ENCODE measurements at regions not wholly inside any gene's neighbourhood (a gene's known extent, or its start where the extent isn't known, plus 50 kb on each side); places are given as distances from the start of the nearest gene placed in this dataset.

- peaks cover 27% of the 10 kb centered on the region for H3K4me1 ChIP-seq (ENCODE audit: insufficient read depth, low read length)
- no peaks in the 10 kb centered on the region for H3K27me3 ChIP-seq (ENCODE audit: control insufficient read depth in 1 of 2, insufficient read depth in 2 of 2, low read length in 2 of 2)
- H3K9ac ChIP-seq (ENCODE audit: low read length): no peak overlapping the region
- no peaks in the 10 kb centered on the region for H3K36me3 ChIP-seq (ENCODE audit: insufficient read depth, low read length)
- H3K4me3 ChIP-seq (ENCODE audit: low read depth in 1 of 2, low read length in 2 of 2): no peak overlapping the region
- no peak overlapping the region for H3K27ac ChIP-seq (ENCODE audit: low read depth, low read length)
- H3K9me3 ChIP-seq (ENCODE audit: low read length): no peaks in the 10 kb centered on the region
These were observed 62.0 kb upstream of the SIRPA start for GRCh38 chr20:1833216-1833615.

- H3K4me1 ChIP-seq (ENCODE audit: insufficient read depth, low read length): peaks cover 26% of the 10 kb centered on the region
- no peaks in the 10 kb centered on the region for H3K27me3 ChIP-seq (ENCODE audit: control insufficient read depth in 1 of 2, insufficient read depth in 2 of 2, low read length in 2 of 2)
- no peak overlapping the region for H3K4me3 ChIP-seq (ENCODE audit: low read depth in 1 of 2, low read length in 2 of 2)
- H3K9me3 ChIP-seq (ENCODE audit: low read length): no peaks in the 10 kb centered on the region
- no peak overlapping the region for H3K27ac ChIP-seq (ENCODE audit: low read depth, low read length)
- H3K36me3 ChIP-seq (ENCODE audit: insufficient read depth, low read length): no peaks in the 10 kb centered on the region
- no peak overlapping the region for H3K9ac ChIP-seq (ENCODE audit: low read length)
These were observed 62.6 kb upstream of the SIRPA start for GRCh38 chr20:1832634-1833033.

- H3K36me3 ChIP-seq (ENCODE audit: insufficient read depth, low read length): no peaks in the 10 kb centered on the region
- H3K9me3 ChIP-seq (ENCODE audit: low read length): no peaks in the 10 kb centered on the region
- peaks cover 26% of the 10 kb centered on the region for H3K4me1 ChIP-seq (ENCODE audit: insufficient read depth, low read length)
- H3K9ac ChIP-seq (ENCODE audit: low read length): no peak overlapping the region
- H3K4me3 ChIP-seq (ENCODE audit: low read depth in 1 of 2, low read length in 2 of 2): no peak overlapping the region
- no peak overlapping the region for H3K27ac ChIP-seq (ENCODE audit: low read depth, low read length)
- no peaks in the 10 kb centered on the region for H3K27me3 ChIP-seq (ENCODE audit: control insufficient read depth in 1 of 2, insufficient read depth in 2 of 2, low read length in 2 of 2)
These were observed 63.6 kb upstream of the SIRPA start for GRCh38 chr20:1831606-1832005.

GRCh38 chr20:1831096-1831495 lies 64.1 kb upstream of the SIRPA start:
- no peak overlapping the region for H3K9ac ChIP-seq (ENCODE audit: low read length)
- no peaks in the 10 kb centered on the region for H3K36me3 ChIP-seq (ENCODE audit: insufficient read depth, low read length)
- H3K27me3 ChIP-seq (ENCODE audit: control insufficient read depth in 1 of 2, insufficient read depth in 2 of 2, low read length in 2 of 2): no peaks in the 10 kb centered on the region
- no peak overlapping the region for H3K27ac ChIP-seq (ENCODE audit: low read depth, low read length)
- H3K4me1 ChIP-seq (ENCODE audit: insufficient read depth, low read length): peaks cover 26% of the 10 kb centered on the region
- H3K9me3 ChIP-seq (ENCODE audit: low read length): no peaks in the 10 kb centered on the region
- H3K4me3 ChIP-seq (ENCODE audit: low read depth in 1 of 2, low read length in 2 of 2): no peak overlapping the region

- peaks cover 22% of the 10 kb centered on the region for H3K4me1 ChIP-seq (ENCODE audit: insufficient read depth, low read length)
These were observed 65.0 kb upstream of the SIRPA start for GRCh38 chr20:1830240-1830639.

GRCh38 chr20:1829531-1829930 lies 65.7 kb upstream of the SIRPA start:
- H3K9me3 ChIP-seq (ENCODE audit: low read length): no peaks in the 10 kb centered on the region
- no peak overlapping the region for H3K9ac ChIP-seq (ENCODE audit: low read length)
- no peak overlapping the region for H3K27ac ChIP-seq (ENCODE audit: low read depth, low read length)
- H3K4me3 ChIP-seq (ENCODE audit: low read depth in 1 of 2, low read length in 2 of 2): no peak overlapping the region
- H3K4me1 ChIP-seq (ENCODE audit: insufficient read depth, low read length): peaks cover 15% of the 10 kb centered on the region
- no peaks in the 10 kb centered on the region for H3K27me3 ChIP-seq (ENCODE audit: control insufficient read depth in 1 of 2, insufficient read depth in 2 of 2, low read length in 2 of 2)
- no peaks in the 10 kb centered on the region for H3K36me3 ChIP-seq (ENCODE audit: insufficient read depth, low read length)

More at GRCh38 chr20:1830240-1830639, 65.0 kb upstream of the SIRPA start:
- H3K27ac ChIP-seq (ENCODE audit: low read depth, low read length): no peak overlapping the region
- no peaks in the 10 kb centered on the region for H3K9me3 ChIP-seq (ENCODE audit: low read length)
- H3K27me3 ChIP-seq (ENCODE audit: control insufficient read depth in 1 of 2, insufficient read depth in 2 of 2, low read length in 2 of 2): no peaks in the 10 kb centered on the region
- H3K4me3 ChIP-seq (ENCODE audit: low read depth in 1 of 2, low read length in 2 of 2): no peak overlapping the region
- no peak overlapping the region for H3K9ac ChIP-seq (ENCODE audit: low read length)
- no peaks in the 10 kb centered on the region for H3K36me3 ChIP-seq (ENCODE audit: insufficient read depth, low read length)

- H3K27ac ChIP-seq (ENCODE audit: low read depth, low read length): no peak overlapping the region
These were observed 66.4 kb upstream of the SIRPA start for GRCh38 chr20:1828786-1829131.

GRCh38 chr20:1827974-1828785 lies 67.0 kb upstream of the SIRPA start:
- peaks cover 12% of the 10 kb centered on the region for H3K4me1 ChIP-seq (ENCODE audit: insufficient read depth, low read length)
- no peak overlapping the region for H3K4me3 ChIP-seq (ENCODE audit: low read depth in 1 of 2, low read length in 2 of 2)
- H3K27ac ChIP-seq (ENCODE audit: low read depth, low read length): no peak overlapping the region

More at GRCh38 chr20:1828786-1829131, 66.4 kb upstream of the SIRPA start:
- Histone ChIP-seq H3K4me3 (ENCODE audit: low read depth in 1 of 2, low read length in 2 of 2) (no peak overlapping the region), H3K4me1 (ENCODE audit: insufficient read depth, low read length) (peaks cover 12% of the 10 kb centered on the region), H3K9ac (ENCODE audit: low read length) (no peak overlapping the region), H3K9me3 (ENCODE audit: low read length) (no peaks in the 10 kb centered on the region), H3K36me3 (ENCODE audit: insufficient read depth, low read length) (no peaks in the 10 kb centered on the region), H3K27me3 (ENCODE audit: control insufficient read depth in 1 of 2, insufficient read depth in 2 of 2, low read length in 2 of 2) (no peaks in the 10 kb centered on the region)

GRCh38 chr20:1827510-1827973 lies 67.7 kb upstream of the SIRPA start:
- no peaks in the 10 kb centered on the region for H3K27me3 ChIP-seq (ENCODE audit: control insufficient read depth in 1 of 2, insufficient read depth in 2 of 2, low read length in 2 of 2)
- no peak overlapping the region for H3K4me3 ChIP-seq (ENCODE audit: low read depth in 1 of 2, low read length in 2 of 2)
- H3K9ac ChIP-seq (ENCODE audit: low read length): no peak overlapping the region
- H3K27ac ChIP-seq (ENCODE audit: low read depth, low read length): no peak overlapping the region
- H3K4me1 ChIP-seq (ENCODE audit: insufficient read depth, low read length): peaks cover 12% of the 10 kb centered on the region
- no peaks in the 10 kb centered on the region for H3K36me3 ChIP-seq (ENCODE audit: insufficient read depth, low read length)
- no peaks in the 10 kb centered on the region for H3K9me3 ChIP-seq (ENCODE audit: low read length)

More at GRCh38 chr20:1827974-1828785, 67.0 kb upstream of the SIRPA start:
- H3K9me3 ChIP-seq (ENCODE audit: low read length): no peaks in the 10 kb centered on the region
- H3K9ac ChIP-seq (ENCODE audit: low read length): no peak overlapping the region
- H3K36me3 ChIP-seq (ENCODE audit: insufficient read depth, low read length): no peaks in the 10 kb centered on the region
- no peaks in the 10 kb centered on the region for H3K27me3 ChIP-seq (ENCODE audit: control insufficient read depth in 1 of 2, insufficient read depth in 2 of 2, low read length in 2 of 2)

GRCh38 chr20:1825938-1826445 lies 69.2 kb upstream of the SIRPA start:
- Histone ChIP-seq H3K27ac (ENCODE audit: low read depth, low read length) (no peak overlapping the region), H3K4me1 (ENCODE audit: insufficient read depth, low read length) (peaks cover 12% of the 10 kb centered on the region), H3K27me3 (ENCODE audit: control insufficient read depth in 1 of 2, insufficient read depth in 2 of 2, low read length in 2 of 2) (no peaks in the 10 kb centered on the region), H3K9ac (ENCODE audit: low read length) (no peak overlapping the region), H3K9me3 (ENCODE audit: low read length) (no peaks in the 10 kb centered on the region), H3K36me3 (ENCODE audit: insufficient read depth, low read length) (no peaks in the 10 kb centered on the region), H3K4me3 (ENCODE audit: low read depth in 1 of 2, low read length in 2 of 2) (no peak overlapping the region)

GRCh38 chr20:1825507-1825906 lies 69.7 kb upstream of the SIRPA start:
- Histone ChIP-seq H3K36me3 (ENCODE audit: insufficient read depth, low read length) (no peaks in the 10 kb centered on the region), H3K9me3 (ENCODE audit: low read length) (no peaks in the 10 kb centered on the region), H3K27ac (ENCODE audit: low read depth, low read length) (no peak overlapping the region), H3K4me3 (ENCODE audit: low read depth in 1 of 2, low read length in 2 of 2) (no peak overlapping the region), H3K4me1 (ENCODE audit: insufficient read depth, low read length) (peaks cover 9% of the 10 kb centered on the region), H3K9ac (ENCODE audit: low read length) (no peak overlapping the region), H3K27me3 (ENCODE audit: control insufficient read depth in 1 of 2, insufficient read depth in 2 of 2, low read length in 2 of 2) (no peaks in the 10 kb centered on the region)

- H3K27ac ChIP-seq (ENCODE audit: low read depth, low read length): no peak overlapping the region
- no peaks in the 10 kb centered on the region for H3K27me3 ChIP-seq (ENCODE audit: control insufficient read depth in 1 of 2, insufficient read depth in 2 of 2, low read length in 2 of 2)
- no peaks in the 10 kb centered on the region for H3K9me3 ChIP-seq (ENCODE audit: low read length)
- H3K36me3 ChIP-seq (ENCODE audit: insufficient read depth, low read length): no peaks in the 10 kb centered on the region
- no peak overlapping the region for H3K9ac ChIP-seq (ENCODE audit: low read length)
- H3K4me3 ChIP-seq (ENCODE audit: low read depth in 1 of 2, low read length in 2 of 2): no peak overlapping the region
- peaks cover 2% of the 10 kb centered on the region for H3K4me1 ChIP-seq (ENCODE audit: insufficient read depth, low read length)
These were observed 70.4 kb upstream of the SIRPA start for GRCh38 chr20:1824834-1825233.
